ENCODE measurements at regions not wholly inside any gene's neighbourhood (a gene's known extent, or its start where the extent isn't known, plus 50 kb on each side); places are given as distances from the start of the nearest gene placed in this dataset.
"Not testable (repeated sequence)": the region's sequence is repeated elsewhere in the genome, so short reads cannot be mapped to it uniquely, and the experiment has no call there.

DNA sequence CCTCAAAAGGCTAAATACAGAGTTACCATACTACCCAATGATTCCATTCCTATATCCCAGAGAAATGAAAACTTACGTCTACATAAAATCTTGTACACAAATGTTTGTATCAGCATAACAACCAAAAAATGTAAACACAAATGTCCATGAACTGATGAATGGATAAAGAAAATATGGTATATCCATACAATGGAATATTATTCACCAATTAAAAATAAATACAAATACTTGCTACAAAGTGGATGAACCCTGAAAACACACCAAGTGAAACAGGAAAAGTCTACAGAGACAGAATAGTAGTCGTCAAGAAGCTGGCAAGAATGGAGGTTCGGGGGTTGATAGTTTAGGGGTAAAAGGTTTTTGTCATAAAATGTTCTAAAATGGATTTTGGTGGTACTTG lies 54.0 kb upstream of the ANKRD28 start:
- in situ Hi-C loops (cut with HindIII; ENCODE audit: low sequenced_read_pairs), result no loop called here

DNA sequence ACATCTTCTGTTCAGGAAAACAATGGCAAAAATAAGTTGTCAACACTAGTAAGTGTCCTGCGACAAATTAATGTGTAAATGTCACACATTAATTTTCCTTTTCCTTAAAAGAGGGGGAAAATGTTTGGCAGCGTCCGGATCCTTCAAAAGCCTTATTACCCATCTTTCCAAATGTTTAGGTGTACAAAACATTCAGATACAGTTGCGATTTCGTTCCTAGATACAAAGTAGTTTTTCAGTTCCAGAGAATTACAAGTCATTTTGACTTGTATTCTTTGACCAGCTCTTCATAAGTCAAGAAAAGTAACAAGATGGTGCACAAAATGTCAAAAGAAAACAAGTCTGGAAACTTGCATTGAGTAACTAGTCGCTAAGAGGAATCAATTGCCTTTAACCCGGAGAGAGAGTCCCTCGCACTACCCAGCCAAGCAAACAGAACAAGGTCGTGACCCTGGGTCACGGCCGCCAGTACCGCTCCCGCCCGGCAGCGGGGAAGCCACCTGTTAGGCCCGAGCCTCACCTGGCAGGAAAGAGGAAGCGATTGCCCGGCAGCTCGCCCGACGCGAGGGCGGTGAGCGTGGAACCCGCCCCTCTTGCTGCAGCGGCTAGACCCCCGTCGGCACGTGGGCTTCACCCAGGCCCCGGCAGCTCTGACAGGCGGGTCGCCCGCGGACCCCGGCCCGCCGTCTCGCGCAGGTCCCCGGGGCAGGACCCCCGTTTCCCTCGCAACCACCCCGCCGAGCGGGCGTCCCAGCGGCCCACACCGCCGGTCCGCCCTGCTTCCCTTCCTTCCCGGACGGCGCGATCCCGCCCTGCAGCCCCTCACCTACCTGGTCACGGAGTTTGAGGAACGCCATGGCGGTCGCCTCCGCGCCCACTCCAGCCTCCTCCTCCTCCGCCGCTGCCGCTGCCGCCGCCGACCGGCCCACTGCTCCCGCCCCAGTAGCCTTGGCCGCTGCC lies 61.0 kb upstream of the ANKRD28 start:
- in situ Hi-C loops (cut with HindIII; ENCODE audit: low sequenced_read_pairs), result no loop called here

- in situ Hi-C loops (cut with HindIII; ENCODE audit: low sequenced_read_pairs), result no loop called here
These were observed 61.8 kb upstream of the ANKRD28 start for GRCh38 chr3:15859507-15860013.

DNA sequence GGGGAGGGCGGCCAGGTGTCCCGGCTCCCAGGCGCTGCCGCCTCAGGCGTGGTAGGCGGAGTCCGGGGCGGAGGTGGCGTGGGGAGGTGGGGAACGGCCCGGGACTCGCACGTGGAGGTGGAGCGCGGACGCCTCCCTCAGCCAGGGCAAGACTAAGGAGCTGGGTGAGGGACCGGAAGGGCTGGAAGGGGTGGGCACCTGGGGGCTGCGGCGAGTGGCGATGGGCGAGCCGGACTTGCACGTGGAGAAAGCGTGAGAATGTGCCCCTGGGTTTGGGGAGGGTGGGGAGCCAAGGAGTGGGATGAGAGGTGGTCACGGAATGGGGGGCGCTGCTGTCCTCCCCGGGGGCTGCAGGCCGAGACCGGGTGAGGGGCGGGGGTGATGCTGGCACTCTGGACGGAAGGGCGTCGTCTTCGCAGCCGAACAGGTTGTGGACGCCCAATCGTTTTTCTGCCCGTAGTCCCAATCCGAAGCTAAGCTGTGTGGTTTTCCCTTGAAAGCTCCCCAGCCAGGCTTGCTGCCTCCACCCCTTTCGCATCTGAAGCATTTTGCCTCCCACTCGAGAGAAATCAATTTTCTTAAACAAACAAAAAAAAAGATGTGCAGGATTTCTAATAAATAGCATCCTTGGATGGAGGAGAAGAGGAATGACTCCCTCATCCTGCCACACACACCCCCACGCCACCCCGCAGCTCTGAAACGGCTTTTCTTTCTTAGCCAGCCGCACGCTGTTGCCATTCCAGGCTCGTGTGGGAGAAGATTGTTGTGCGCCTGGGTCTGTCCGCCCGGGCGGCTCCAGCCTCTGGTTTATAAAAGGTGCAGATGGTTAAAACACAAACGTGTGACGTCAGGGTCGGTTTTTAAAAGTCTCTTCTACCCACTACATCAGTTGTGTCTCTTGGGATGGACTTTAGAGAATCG lies 62.5 kb upstream of the ANKRD28 start:
- in situ Hi-C loops (cut with HindIII; ENCODE audit: low sequenced_read_pairs), result no loop called here

DNA sequence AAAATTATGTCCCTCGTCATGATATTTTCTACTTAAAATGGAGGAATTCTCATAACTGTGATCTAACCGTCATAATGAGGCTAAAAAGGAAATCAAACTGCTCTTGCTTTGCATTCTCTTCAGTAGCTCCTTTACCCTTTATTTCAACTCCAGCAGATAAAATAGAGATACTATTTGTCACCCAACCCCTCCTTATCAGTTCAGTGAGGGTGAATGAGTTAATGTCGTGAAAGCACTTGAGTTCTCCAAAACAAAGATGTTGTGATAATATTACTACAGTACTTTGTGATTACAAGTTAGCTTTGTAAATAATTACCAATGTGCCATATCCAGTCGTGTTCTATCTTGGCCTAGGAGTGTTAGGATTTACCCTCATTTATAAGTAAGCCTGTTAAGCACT lies 63.4 kb upstream of the ANKRD28 start:
- in situ Hi-C loops (cut with HindIII; ENCODE audit: low sequenced_read_pairs), result no loop called here

- in situ Hi-C loops (cut with HindIII; ENCODE audit: low sequenced_read_pairs), result no loop called here
These were observed 75.0 kb upstream of the ANKRD28 start for GRCh38 chr3:15872807-15873206.

DNA sequence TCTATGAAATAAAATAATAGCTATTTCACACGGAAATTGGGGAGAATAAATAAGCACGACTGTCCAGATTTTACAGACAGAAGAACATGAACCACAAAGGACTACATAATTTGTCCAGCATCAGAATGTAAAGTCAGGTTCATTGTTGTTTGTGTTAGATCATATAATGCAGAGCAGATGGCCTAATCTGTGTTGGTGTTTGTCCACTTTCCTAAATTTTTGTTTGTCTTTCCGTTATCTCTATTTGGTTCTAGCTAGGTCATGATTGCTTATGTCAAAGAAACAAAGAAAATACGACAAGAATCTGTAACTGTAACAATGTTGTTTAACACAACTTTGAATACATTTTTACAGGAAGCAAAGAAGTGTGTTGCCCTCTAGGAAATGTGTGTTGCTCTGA lies 75.6 kb upstream of the ANKRD28 start:
- in situ Hi-C loops (cut with HindIII; ENCODE audit: low sequenced_read_pairs), result no loop called here

DNA sequence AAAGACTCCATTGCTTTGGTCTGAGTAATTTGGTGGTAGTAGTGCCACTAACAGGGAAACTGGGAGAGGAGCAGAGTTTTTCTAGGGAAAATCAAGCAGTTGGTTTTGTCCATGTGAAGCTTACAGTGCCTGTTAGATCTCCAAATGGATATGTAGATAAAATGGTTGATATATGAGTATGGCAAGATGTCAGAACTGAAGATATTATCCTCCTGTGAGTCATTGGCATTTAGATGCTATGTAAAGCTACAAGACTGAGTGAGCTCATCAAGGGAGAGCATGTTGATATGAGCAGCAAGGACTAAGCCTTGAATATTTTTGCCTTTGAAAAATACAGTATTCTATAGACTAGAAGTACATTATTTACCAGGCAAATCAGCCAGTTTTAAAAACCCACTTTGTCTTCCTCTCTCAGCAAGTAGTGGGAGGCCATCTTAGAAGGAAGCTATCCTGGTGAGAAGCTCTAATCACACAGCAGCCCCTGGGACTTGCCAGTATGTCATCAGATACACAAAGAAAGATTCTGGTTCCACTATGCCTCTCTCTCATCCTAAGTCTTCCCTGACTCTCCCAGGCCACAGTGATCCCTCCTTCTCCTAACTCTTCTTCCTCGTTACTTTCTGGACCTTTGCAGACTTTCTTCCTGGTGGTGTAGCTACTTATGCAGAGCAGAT lies 77.4 kb upstream of the ANKRD28 start:
- in situ Hi-C loops (cut with HindIII; ENCODE audit: low sequenced_read_pairs), result no loop called here

- in situ Hi-C loops (cut with HindIII; ENCODE audit: low sequenced_read_pairs), result no loop called here
These were observed 78.9 kb upstream of the ANKRD28 start for GRCh38 chr3:15876669-15877068.

GRCh38 chr3:15877813-15878212 lies 80.0 kb upstream of the ANKRD28 start:
- in situ Hi-C loops (cut with HindIII; ENCODE audit: low sequenced_read_pairs), result no loop called here

DNA sequence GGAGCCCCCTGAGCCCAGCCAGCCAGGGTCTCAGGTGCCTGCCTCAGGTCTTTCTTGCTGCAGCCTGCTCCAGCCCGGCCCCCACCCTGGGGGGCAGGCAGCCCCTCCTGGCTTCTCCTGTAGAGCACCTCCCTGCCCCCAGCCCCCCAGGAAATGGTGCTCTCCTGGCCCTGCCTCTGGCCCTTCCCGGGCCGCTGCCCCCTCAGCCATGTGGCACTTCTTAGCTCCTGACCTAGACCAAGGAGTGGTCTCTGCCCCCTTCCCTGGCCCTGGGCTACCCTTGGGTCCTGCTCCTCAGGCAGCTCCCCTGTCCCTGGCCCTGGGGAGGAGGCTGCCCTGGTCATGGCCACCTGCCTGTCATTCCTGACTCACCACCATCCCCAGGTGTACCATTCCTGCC lies 82.0 kb upstream of the ANKRD28 start:
- in situ Hi-C loops (cut with HindIII; ENCODE audit: low sequenced_read_pairs), result not testable (repeated sequence)

DNA sequence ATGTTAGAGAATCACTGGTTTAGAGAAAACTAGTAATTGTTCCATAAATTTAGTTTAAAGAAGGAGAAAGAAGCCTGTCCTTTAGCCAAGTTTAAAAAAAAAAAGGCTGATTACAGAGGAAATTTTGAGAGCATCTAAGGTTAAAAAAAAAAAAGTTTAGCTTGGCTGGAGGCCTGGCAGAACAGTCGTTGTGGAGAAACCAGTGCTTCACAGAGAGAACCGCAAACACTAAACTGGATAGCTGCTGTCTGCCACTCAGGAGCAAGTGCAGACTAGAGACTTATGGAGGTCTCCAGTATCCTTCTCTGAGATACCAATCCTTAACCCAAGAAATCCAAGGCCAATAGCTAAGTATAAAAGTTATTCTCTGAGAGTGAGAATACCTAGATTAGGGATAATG lies 84.8 kb upstream of the ANKRD28 start:
- in situ Hi-C loops (cut with HindIII; ENCODE audit: low sequenced_read_pairs), result no loop called here

GRCh38 chr3:15884132-15884531 lies 86.4 kb upstream of the ANKRD28 start:
- in situ Hi-C loops (cut with HindIII; ENCODE audit: low sequenced_read_pairs), result no loop called here

DNA sequence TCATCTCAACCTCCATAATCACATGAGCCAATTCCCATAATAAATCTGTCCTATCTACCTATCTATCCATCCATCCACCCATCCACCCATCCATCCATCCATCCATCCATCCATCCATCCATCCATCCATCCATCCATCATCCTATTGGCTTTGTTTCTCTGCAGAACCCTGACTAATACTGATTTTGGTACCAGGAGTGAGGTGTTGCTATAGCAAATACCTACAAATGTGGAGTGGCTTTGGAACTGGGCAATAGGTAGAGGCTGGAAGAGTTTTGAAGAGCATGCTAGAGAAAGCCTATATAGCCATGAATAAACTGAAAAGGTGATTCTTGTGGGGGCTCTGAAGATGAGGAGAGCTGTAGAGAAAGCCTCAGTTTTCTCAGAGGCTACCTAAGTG lies 88.7 kb upstream of the ANKRD28 start:
- in situ Hi-C loops (cut with HindIII; ENCODE audit: low sequenced_read_pairs), result no loop called here

GRCh38 chr3:15887261-15887660 lies 89.5 kb upstream of the ANKRD28 start:
- in situ Hi-C loops (cut with HindIII; ENCODE audit: low sequenced_read_pairs), result no loop called here

DNA sequence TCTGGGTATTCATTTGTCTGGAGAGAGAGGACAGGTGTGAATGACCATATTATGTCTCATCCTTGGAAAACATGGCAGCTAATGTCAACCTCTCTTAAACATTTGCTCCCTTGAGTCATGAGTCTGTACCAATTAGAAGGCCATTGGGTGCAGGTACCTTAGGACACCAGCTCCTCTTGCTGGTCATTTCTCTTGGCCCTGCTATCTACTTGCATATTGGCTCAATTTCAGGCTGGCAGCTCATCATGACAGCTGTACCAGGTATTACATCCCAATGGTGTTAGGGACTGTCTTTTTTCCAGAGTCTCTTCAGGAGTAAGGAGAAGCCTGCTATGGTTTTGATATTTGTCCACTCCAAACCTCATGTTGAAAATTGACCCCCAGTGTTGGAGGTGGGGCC lies 92.2 kb upstream of the ANKRD28 start:
- in situ Hi-C loops (cut with HindIII; ENCODE audit: low sequenced_read_pairs), result no loop called here

DNA sequence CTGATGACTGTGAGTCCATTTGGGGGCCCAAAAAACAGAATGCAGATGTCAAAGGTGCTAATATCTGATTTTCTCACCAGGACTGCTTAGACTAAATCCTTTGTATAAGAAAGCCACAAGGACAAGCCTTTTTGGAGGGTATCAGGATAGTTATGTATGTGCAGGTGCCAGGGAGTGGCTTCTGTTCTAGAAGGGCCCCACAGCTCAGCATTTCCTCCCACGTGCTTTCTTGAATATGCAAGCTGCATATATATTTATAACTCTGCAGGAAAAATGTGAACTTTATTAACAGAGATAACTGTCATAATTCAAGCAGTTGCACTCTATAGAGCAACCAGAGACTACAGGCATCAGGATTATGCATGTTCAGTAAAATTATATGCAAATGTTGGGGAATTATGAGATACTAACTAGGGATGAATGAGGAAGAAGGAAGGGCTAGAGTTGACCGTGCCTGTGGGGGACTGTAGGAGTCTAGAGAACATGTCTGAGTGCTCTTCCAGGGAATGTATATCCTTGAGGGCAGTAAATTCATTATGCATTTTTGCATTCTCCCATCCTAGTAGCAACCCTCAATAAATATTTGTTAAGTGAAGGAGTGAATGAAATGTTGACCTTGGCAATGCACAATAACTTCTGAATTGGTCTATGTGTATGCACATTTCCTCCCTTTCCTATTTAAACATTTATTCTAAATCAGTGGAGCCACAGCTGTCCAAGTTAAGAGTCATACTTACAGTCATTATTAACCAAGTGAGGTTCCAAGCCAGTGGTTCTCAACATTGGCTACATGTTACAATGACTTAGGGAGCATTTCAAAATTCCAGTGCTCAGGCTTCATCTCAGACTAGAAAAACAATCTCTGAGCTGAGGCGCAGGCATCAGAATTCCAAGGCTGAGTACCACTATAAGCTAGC lies 94.8 kb upstream of the ANKRD28 start:
- in situ Hi-C loops (cut with HindIII; ENCODE audit: low sequenced_read_pairs), result no loop called here

DNA sequence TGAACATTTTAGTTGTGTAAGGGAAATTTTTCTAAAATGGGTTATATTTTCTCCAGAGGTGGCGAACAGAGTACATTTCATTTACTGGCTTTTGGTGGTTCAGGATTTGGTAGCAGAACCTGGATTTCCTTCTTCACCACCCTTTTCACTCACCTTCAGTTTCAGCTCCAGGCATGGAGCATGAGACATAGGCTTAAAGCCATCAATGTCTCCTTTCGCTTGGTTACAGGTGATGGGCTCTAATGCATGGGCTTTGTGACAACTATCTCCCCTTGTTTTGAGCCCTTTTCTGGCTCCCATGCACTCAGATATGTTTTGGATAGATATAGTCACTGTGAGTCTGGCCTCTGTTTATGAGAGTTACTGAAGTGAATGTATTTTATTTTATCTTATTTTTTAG lies 96.6 kb upstream of the ANKRD28 start:
- in situ Hi-C loops (cut with HindIII; ENCODE audit: low sequenced_read_pairs), result no loop called here

- in situ Hi-C loops (cut with HindIII; ENCODE audit: low sequenced_read_pairs), result no loop called here
These were observed 98.7 kb upstream of the ANKRD28 start for GRCh38 chr3:15896500-15896899.

DNA sequence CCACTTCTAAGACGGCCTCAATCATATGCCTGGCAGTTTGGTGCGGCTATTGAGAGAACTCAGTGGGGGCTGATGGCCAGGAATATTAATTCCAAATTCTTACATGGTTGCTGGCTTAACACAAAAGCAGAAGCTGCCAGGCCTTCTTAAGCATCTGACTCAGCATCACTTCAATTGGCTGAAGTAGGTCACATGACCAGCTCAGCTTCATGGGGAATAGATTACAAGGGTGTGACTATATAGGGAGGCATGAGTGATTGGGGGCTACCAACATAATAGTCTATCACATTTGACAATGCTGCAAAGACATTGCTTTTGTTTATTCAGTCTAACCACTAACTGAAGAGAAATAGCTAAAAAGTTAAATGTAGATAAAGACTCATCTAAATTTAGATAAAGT lies 101.6 kb upstream of the ANKRD28 start:
- in situ Hi-C loops (cut with HindIII; ENCODE audit: low sequenced_read_pairs), result no loop called here

Measured in endothelial cell of hepatic sinusoid (primary cell).